ENCODE measurements at regions not wholly inside any gene's neighbourhood (a gene's known extent, or its start where the extent isn't known, plus 50 kb on each side); places are given as distances from the start of the nearest gene placed in this dataset.

DNA sequence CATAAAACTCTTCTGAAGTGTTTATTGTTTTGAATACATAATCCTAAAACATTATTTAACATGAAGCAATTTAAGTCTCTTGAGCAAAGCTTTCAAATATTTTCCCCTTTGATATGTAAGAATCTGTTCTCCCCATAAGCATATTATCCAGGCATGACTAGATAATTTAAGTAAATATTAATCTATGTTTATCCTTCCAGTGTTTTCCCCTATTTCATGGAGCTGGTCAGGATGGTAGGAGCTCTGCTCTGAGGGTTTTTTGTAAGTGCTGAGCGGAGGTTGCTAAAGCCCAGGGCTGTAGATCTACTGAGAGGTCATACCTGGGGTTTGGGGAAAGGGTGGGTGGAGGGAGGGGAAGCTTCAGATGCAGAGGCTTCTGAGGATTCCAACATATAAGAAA lies 258.9 kb upstream of the SFRP2 start:
- TF ChIP-seq EZH2 (IDR thresholded peaks at IDR 0.05; ENCODE audit: borderline replicate concordance, low read depth, low read length, severe bottlenecking) (no peak), CTCF (IDR thresholded peaks at IDR 0.05; ENCODE audit: borderline replicate concordance, extremely low read depth, low read length, poor library complexity, severe bottlenecking) (no peak)

Data from DND-41 (cell line).